Fibroblast of skin of right biceps (primary cell): ENCODE measurements at regions not wholly inside any gene's neighbourhood (a gene's known extent, or its start where the extent isn't known, plus 50 kb on each side); places are given as distances from the start of the nearest gene placed in this dataset.
A peak's percentile ranks its signal among the peaks of the same experiment; 100 is the strongest.

Source experiments
- DNase-seq: peaks from one replicate; pipeline ENCODE4 v3.0.0-alpha.2; 2013

GRCh38 chr2:42888321-42889245 is 96.2 kb upstream of the HAAO start:
- DNase-seq = no peak

- no peak for DNase-seq
These were observed 94.5 kb upstream of the HAAO start for GRCh38 chr2:42886921-42887320.

- DNase-seq = no peak
These were observed 90.4 kb upstream of the HAAO start for GRCh38 chr2:42882756-42883155.

- DNase-seq = peak; percentile 57
These were observed 89.3 kb upstream of the HAAO start for GRCh38 chr2:42881732-42882131.

GRCh38 chr2:42880738-42881690 is 88.6 kb upstream of the HAAO start:
- no peak for DNase-seq

GRCh38 chr2:42879913-42880737 is 87.7 kb upstream of the HAAO start:
- DNase-seq = no peak

- DNase-seq = no peak
These were observed 86.8 kb upstream of the HAAO start for GRCh38 chr2:42879121-42879705.

GRCh38 chr2:42878581-42878980 is 86.2 kb upstream of the HAAO start:
- DNase-seq = no peak

- no peak for DNase-seq
These were observed 85.6 kb upstream of the HAAO start for GRCh38 chr2:42877936-42878335.

- no peak for DNase-seq
These were observed 85.1 kb upstream of the HAAO start for GRCh38 chr2:42877511-42877910.

GRCh38 chr2:42876326-42876751 is 84.0 kb upstream of the HAAO start:
- DNase-seq = no peak

GRCh38 chr2:42875880-42876279 is 83.5 kb upstream of the HAAO start:
- DNase-seq = no peak

- DNase-seq = no peak
These were observed 82.8 kb upstream of the HAAO start for GRCh38 chr2:42874949-42875801.

- peak; percentile 42 for DNase-seq
These were observed 80.3 kb upstream of the HAAO start for GRCh38 chr2:42872721-42873120.

- DNase-seq = no peak
These were observed 79.0 kb upstream of the HAAO start for GRCh38 chr2:42871372-42871771.

GRCh38 chr2:42868874-42869273 is 76.5 kb upstream of the HAAO start:
- DNase-seq = no peak

GRCh38 chr2:42868096-42868495 is 75.7 kb upstream of the HAAO start:
- DNase-seq = no peak

- DNase-seq = no peak
These were observed 75.0 kb upstream of the HAAO start for GRCh38 chr2:42867093-42868065.

- DNase-seq = no peak
These were observed 73.8 kb upstream of the HAAO start for GRCh38 chr2:42865884-42866881.
